Activated T-helper 9 cell treated with anti-CD3 and anti-CD28 coated beads, Interleukin-2, amount 50 U/mL, for 16 hours (primary cell): ENCODE measurements at regions not wholly inside any gene's neighbourhood (a gene's known extent, or its start where the extent isn't known, plus 50 kb on each side); places are given as distances from the start of the nearest gene placed in this dataset.

Source experiments
- DNase-seq: peaks from one replicate; pipeline ENCODE4 v3.0.0-alpha.2; 2020; ENCODE audit warnings: low read depth

DNA sequence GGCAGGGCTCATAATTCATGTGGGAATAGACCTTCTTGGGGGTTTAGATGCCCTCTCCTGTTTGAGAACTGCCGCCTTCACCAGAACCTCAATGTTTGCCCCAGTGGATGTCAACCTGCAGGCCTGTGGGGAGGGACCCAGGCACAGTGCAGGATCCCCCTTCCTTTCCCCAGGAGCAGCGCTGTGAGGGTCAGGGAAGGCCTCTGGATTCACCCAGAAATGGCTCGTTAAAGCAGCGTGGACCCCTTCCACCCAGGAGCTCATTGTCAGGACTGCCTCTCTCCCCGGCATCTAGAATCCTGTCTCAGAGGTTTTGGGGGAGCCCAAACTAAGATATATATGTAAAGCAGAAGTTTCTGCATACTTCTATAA, 188.3 kb downstream of the GADD45G start:
- DNase-seq = no peak

DNA sequence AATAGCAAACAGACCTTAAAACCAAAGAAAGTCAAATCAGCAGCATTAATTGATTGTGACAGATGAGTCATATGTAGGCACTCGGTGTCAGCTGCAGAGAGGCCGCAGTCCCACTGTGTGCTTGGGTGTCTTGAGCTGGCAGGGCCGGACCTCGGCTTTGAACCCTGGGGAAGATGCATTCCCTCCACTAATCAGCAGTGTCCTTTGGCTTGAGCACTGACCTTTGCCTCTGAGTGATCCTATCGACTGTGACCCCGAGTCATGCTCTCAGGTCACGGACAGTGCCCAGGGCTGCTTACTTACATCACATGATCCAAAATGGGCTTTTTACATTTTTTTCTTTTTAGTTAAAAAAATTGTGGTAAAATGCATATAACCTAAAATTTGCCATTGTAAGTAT, 188.7 kb downstream of the GADD45G start:
- DNase-seq = no peak

DNA sequence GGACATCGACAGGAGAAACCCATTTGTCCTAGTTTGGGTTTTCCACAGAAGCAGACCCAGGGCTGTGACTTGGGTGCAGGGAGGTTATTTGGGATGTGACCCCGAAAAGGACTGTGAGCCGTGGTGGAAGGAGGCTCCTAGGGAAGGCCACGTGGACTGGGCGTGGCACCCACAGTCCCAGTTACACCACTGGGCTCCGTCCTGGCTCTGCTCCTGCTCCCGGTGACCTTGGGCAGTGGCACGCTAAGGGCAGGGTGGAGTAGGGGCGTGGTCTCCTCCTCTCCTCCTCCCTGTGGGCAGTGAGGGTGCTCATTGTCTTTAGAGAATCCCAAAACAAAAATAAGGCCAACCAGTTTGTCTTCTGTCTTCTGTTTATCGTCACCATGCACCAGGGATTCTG, 190.1 kb downstream of the GADD45G start:
- DNase-seq = no peak

DNA sequence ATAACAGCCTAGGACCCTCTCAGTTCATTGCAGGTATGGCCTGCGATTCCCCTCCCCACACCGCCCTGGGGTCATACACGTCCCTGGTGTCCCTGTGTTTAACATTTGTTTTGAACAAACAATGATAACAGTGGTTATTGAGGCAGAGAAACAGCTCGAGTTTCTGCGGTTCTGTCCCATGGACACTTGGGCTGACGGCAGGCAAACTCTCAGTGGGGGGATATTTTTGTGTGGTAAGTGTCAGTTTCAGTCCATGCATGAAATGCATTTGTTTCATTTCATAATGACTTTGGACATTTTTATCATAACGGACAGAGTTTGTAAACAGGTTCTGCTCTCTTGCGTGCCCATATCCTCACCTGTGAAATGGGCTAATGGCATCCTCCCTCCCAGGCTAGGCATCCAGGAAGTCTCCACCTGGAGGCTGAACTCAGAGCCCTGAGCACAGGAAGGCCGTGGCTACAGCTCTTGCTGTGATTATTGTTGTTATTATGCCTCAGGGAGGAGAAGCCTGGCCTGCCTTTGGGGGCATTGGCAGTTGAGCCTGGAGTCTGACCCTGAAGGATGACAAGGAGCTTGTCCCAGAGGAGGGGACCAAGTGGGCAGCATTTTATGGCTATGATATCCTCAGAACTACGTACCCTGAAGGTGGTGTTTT, 190.9 kb downstream of the GADD45G start:
- DNase-seq = no peak

DNA sequence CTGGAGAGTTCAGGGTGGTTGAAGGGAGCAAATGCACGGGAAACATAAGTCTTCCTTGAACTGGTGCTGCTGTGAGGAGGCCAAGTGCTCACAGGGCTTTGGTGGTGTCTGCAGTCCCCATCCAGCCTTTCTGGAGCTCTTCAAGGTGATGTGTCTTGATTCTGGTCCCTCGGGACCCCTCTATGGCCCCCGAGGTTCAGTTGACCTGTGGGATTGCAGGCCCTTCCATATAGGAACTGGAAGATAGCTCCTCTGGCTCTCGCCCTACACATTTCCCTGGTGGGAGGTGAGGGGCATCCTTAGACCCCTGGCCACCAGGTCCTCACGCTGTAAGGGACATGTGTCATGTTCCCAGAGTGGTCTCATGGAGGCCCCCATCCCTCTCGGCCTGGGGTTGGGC, 191.8 kb downstream of the GADD45G start:
- DNase-seq = no peak

DNA sequence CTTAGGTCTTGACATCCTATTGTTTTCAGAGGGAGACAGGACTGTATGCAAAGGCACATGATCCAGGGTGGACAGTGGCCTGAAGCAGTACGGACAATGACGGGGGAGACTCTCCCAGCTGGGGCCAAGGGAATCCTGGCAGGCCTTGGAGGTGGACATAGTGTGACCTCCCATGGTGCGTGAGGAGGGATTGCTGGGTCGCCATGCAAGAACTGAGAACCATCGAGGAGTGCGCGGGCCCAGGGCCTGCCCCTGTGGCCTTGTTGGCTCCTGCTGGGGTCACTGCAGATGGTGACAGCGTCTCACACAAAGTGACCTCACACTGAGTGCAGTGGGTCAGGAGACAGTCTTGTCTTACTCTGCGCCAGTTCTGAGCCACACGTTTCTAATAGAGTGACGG, 192.4 kb downstream of the GADD45G start:
- DNase-seq = no peak

DNA sequence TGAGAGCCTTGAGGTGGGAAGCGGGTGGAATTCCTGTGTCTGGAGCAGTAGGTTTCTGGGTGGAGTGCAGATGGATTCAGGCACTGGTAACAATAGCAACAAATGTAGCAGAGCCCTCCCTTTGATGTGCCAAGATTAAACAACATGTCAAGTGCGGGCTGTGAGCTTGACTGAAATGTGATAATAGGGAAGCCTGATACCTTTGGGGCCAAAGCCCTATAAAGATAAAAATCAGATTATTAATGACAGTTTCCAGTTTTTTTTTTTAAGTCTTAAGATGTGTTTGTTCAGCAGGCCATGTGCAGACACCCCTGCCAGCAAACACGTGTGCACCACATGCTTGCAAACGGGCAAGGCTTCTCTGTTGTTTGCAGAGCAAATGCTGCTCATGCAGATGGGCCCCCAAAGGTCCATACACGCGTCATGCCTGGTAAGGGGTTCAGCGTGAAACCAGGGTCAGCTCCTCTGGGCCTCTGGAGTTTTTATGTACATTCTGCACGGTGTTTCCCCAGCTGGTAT, 193.2 kb downstream of the GADD45G start:
- no peak for DNase-seq

DNA sequence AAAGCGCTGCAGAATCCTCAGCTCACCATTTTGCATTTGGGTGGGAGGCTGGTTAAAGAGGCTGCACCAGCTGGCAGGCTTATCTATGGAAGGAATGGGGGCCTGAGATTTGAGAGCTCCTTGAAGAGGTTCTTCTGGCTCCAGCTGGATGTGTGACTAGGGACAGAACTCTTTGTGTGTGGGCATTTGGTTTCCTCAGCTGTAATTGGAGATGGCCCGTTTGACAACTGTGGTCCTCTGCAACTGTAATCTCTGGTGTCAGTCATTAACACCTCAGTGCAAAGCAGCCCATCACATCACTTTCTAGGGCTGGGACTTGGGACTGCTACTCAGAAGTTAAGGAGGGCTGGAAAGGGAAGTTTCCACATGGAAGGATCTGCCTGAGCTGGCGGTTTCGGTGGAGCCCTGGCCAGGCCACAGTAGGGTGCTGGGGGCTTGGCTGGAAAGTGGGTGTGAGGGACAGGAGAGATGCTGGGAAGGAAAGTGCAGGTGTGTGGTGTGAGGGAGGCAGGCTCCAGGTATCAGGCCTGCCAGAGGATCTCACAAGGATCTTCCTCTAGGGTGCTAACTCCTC, 193.8 kb downstream of the GADD45G start:
- DNase-seq = no peak

DNA sequence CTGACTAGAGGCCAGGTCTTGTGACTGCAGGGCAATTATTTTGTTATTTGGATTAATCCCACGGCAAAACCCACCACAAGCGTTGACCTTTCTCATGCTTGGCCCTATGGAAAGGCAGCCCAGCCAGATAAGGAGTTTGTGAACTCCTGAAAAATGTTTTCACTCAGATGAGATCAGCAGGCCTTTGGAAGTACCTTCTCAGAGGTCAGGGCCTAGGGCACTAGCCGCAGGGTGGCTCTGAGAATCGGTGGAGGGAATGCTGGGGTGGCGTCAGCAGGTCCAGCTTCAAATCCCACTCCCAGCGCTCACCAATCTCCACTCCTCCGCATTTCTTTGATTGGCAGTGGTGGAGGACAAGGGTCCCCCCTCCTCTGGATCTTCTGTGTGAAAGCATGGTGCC, 194.4 kb downstream of the GADD45G start:
- no peak for DNase-seq

DNA sequence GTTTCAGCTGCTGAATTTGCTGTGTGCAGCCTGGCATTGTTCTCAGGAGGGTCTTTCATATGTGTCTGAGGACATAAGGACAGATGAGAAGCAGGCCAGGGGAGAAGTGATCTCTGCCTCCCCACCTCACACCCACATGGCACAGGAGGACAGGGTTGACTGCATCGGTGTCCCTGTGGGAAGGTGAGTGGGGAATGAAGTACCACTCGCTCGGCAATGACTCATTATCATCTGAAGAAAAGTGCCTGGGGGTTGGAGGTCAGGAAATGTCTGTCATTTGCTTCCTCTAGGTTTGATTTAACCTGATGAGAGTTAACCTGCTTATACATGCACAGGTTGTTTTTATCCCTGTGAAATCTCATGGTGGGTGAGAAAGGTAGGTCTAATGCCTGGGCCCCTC, 195.0 kb downstream of the GADD45G start:
- no peak for DNase-seq

DNA sequence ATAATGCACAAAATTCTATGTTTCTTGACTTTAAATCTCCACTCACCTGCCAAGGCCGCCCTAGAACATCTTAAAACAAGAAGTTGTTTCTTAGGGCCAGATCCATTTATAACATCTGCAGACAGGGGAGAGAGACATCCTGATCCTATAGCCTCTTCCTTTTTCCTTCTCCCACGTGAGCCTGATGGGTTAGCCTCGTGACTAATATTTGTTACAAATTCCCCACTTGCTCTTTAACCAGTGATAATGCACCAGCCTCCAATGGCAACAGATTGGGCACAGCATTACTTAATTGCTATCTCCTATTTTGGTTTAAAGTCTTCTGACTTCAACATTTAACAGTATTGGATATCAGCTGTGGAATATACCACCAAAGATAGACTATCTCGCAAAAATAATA, 196.5 kb downstream of the GADD45G start:
- no peak for DNase-seq

DNA sequence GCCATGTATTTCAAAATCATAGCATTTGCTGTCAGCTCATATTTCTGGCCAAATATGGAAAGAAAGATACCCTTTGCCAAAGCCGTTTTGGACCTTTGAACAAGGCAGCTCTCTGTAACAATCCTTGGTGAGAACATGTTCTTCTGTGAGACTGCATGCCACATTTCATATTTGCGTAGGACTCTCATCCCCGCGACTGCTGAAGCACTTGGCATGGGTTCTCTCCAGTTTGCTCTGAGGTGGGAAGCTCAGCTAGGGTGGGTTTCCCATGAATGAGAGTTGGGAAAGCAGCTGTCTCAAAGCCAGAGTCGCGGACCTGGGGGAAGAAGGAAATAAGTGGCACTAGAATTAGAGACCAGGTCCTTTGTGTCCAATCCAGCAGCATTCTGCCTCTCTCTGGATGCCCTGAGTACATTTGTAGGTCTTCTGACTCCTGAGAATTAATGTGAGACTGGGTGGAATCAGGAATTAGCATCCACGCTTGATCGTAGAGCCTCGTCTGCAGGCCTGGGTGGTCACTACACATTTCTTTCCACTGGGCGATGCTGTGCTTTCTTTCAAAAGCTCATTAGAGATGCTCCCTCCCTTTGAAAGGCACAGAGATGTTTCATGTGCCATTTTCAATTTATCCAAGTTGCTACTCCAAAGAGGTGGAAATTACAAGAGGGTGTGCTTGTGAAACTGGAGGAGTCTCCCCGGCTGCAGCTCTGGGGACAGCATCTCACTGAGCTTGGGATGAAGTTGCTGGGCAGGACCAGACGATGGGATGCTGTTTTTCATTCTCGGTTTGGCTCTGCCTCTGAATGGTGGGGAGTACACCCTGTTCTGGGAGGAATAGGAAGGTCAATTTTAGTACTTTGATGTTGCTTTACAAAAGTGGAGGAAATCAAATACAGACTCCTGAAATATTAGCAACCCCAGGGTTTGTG, 197.2 kb downstream of the GADD45G start:
- no peak for DNase-seq

DNA sequence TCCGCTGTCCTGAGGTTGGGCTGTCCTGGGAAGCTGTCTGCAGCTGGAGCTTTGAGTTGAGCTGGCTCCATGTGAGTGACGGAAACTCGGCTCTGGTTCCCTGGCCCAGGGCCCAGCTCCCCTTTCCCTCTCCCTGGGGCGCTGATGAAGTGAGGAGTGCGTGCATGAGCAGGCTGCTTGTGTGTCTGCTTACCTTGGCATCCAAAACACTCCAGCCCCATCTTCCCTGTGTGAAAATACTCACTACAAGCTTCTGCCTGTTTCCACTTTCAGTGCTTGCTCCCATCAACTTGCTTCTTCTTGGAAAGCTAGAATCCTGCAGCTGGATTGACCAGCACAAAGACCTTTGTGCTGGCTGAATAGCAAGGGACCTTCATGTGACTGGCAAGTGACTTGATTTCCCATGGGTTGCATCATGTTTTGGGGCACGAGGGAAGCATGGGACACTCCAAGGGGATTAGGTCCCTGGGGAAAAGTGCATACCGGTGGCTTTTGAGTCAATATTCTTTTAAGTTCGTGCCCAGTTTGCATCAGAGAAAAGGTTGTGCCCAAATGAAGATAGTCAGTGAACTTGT, 198.1 kb downstream of the GADD45G start:
- no peak for DNase-seq

DNA sequence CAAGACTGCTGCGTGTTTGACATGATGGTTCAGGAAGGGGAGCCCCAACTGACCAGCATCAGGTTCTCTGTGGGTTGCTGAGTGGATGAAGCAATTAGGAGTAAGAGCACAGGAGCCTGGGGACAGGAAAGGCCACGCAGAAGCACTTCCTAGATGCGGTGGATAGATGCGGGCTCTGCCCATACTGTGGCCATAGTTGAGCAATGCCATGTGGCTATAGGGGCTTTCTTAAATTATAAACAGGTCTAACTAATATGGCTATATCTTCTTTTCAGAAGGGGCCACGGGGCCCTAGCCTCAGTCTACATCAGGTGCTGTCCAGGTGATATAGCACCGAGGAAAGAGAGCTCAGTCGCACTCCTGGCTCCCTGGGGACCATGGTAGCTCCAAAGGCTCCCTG, 198.6 kb downstream of the GADD45G start:
- no peak for DNase-seq

DNA sequence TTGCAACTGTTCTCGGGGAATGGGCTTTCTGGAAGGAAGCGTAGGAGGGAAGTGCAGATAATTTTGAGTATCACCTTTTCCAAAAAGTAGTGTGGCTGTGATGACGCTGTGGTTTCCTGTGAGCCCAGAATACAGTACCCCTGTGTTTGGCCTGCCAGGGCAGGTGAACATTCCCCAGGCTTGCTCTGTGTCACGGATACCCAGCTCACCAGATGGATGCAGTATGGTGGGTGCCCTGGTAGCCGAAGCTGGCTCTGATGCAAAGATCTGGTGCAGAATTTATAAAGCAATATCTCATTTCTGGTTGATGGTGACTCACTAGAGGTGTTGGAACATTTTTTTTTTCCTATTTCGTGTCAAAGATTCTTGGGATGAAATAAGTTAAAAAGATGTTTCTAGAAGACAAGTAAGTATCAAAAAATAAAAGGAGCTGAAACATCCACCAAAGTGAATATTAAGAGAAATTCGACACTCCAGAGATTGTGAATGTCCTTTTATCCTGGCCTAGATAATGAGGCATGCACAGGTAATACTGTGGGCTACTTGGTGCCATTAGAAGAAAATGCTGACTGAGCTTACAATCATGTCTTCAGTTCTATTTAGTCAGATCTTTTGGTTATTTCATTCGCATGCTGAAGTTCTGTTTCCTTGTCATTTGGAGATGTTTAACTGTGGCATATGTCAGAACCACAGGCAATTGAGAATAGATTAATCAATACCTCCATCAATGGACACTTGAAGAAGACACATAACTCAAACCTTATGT, 200.1 kb downstream of the GADD45G start:
- no peak for DNase-seq

DNA sequence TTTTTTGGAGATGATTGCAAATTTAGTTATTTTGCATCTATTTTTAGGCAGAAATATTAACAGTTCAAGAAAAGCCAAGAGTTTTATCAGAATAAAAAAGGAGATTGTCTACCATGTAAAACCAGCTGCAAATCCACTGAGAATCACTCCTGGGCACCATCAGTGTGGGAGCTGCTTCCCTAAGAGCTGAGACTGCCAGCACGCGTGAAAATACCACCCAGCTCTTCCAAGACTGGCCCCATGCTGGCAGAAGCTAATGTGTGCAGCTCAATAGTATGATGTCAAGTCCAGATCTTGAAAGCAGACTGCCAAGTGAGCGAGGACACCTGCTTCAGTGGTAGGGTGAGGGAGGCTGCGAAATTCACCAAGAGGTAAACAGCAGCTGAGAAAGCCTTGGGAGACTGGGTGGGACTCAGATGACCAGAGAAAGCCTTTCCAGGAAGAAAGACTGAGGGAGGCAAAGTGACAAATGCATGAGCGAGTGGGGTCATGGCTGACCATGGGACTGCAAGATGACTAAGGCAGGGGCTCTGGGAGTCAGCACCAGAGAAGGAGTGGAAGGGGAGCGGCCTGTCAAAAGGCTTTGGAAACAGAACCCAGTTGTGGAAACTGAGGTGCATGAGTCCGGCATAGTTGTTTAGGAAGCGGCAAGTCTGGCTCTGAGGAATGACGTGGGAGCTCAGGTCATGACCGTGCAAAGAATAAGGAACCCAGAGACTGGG, 200.9 kb downstream of the GADD45G start:
- no peak for DNase-seq

DNA sequence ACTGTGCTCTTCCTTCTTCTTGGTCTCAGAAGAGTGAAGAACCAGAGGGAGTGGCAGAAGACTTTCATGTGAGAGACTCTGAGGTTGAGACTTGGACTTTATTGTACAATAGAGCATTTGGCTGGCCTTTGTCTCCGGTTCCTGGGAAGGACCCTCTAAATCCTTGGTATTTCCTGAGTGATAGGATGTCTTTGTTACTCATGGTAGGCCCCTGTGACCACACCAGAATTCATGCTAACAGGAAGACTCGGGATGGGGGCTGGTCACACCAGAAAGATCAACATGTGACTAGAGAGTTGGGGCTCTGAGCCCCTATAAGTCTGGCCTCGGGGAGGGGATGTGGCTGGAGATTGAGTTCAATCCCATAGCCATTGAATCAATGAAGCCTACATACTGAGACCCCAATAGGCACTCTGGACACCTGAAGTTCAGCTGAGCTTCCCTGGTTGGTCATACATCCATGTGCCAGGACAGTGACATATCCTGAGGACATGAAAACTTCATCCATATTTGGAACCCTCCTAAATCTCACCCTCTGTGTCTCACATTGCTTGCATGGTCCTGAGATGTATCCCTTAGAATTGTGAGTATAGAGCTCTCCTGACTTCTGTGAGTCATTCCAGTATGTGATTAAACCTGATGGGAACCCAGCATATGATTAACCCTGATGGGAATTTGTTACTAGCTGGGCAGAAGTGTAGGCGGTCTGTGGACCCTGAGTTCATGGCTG, 201.7 kb downstream of the GADD45G start:
- DNase-seq = no peak

DNA sequence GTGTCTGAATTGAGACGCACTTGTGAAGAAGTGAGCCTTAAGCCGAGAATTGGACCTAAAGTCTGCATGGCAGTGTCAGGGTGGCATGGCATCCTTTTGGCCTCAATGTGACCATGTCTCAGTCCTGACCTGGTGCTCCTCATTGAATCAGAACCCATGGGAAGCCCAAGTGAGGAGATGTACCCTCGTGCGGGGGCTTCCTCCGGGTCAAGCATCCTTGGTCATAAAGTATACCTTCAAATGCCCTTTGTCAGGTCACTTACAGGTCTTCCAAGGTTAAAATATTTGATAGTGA, 202.2 kb downstream of the GADD45G start:
- DNase-seq = no peak

DNA sequence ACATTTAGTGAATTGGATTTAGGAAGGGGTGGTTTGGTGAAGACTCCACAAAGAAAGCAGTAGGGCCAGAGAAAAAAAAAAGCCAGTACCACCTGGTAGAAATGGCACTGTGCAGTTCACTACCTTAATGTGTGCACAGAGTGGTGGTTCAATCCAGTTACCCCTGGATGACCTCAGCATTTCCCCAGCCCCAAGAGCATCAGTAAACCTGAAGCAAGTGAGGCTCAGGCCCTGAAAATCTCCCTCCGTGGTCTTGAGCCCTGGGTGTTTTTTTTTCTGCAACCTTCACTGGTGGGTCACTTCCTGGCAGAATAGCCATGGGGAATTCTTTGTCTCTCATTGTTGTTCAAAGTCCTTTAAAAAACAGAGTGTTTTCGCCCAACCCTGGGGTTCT, 202.9 kb downstream of the GADD45G start:
- no peak for DNase-seq

DNA sequence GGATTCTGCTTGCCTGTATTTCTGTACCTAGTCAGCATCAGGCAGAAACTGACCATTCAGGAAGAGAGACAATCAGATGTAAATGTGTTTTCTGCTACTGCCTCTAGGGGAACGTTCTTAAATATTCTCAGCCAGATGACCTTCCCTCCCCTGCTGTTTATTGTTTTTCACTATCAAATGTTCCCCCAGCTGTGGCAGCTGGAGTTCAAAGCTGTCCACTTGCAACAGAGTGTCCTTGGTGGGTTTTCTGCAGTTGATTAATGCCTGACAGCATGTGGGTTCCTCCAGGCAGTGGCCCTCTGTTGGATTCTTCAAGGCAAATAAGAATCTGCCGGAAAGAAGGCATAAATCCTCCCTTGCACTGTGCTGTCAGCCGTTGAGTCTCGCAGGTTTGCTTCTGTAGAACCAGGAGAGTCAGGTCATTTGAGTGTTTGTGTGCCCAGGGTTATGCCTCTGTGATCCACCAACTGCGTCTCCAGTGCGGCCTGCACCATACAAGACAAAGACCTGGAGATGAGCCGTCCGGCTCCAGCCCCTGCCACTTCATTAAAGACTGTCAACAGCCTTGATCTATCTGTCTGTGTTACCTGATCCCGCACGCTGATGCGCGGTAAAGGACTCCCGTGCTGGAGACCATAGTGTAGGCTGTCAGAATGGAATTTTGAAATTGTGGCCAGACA, 203.4 kb downstream of the GADD45G start:
- DNase-seq = no peak
